Panc1 (cell line): ENCODE measurements at regions not wholly inside any gene's neighbourhood (a gene's known extent, or its start where the extent isn't known, plus 50 kb on each side); places are given as distances from the start of the nearest gene placed in this dataset.

Source experiments
- ATAC-seq: fragments of 200-7000 bp; cut with Tn5 transposase; 2 replicates; pipeline ENCODE4 v1.9.1; 2020; ENCODE audit warnings: mild to moderate bottlenecking, moderate library complexity
- BruUV-seq: library from RNA; stranded (reverse); fragments of 400-500 nt; replicated peaks from 2 replicates; lab custom pipeline; 2021; lab: Mats Ljungman, UMichigan
- CTCF ChIA-PET: fragments of 300-600 bp; sonication (Branson Sonifier 250); formaldehyde crosslinking; loops from one replicate; lab custom pipeline; 2022; ENCODE audit warnings: antibody characterized with exemption; lab: Charles Lee
- POLR2A ChIA-PET: fragments of 300-600 bp; sonication (Branson Sonifier 250); formaldehyde crosslinking; loops from one replicate; lab custom pipeline; 2022; ENCODE audit warnings: antibody characterized with exemption; lab: Charles Lee
- DNase-seq: peaks from one replicate; pipeline ENCODE4 v3.0.0-alpha.2; 2010; ENCODE audit warnings: low read depth, low spot score
- H3K27ac ChIP-seq: 2 replicates; pipeline ENCODE4 v1.5.1; 2011; ENCODE audit warnings: mild to moderate bottlenecking, low read length, inconsistent platforms
- H3K27me3 ChIP-seq: fragments of 200-500 bp; sonication (Bioruptor generic); 2 replicates; pipeline ENCODE4 v1.6.0; 2014; ENCODE audit warnings: low read length, inconsistent platforms; ENCODE audit not compliant: control insufficient read depth, insufficient read depth
- H3K36me3 ChIP-seq: fragments of 200-500 bp; sonication (Bioruptor generic); 2 replicates; pipeline ENCODE4 v1.5.1; 2014; ENCODE audit warnings: inconsistent platforms, mild to moderate bottlenecking, low read length, moderate library complexity; ENCODE audit not compliant: control insufficient read depth, insufficient read depth
- H3K4me1 ChIP-seq: 2 replicates; pipeline ENCODE4 v1.5.1; 2011; ENCODE audit warnings: inconsistent platforms, mild to moderate bottlenecking, low read length, moderate library complexity; ENCODE audit not compliant: control insufficient read depth, insufficient read depth
- H3K4me3 ChIP-seq, 2 experiments: 2 replicates each; pipeline ENCODE4 v1.5.1; 2011 to 2012; ENCODE audit warnings: low read depth in 2 of 2, low read length in 2 of 2, mild to moderate bottlenecking in 2 of 2, inconsistent platforms in 1 of 2, moderate library complexity in 1 of 2
- H3K9me3 ChIP-seq: fragments of 200-500 bp; sonication (Bioruptor generic); 2 replicates; pipeline ENCODE4 v1.5.1; 2014; ENCODE audit warnings: low read depth, mild to moderate bottlenecking, inconsistent platforms, low read length, moderate library complexity; ENCODE audit not compliant: control insufficient read depth, insufficient read depth
- POLR2AphosphoS5 ChIP-seq: IDR thresholded peaks from 2 replicates; pipeline ENCODE4 v1.6.1; 2012; ENCODE audit warnings: mild to moderate bottlenecking, low read depth, low read length, moderate library complexity
- SIN3A ChIP-seq: IDR thresholded peaks from 2 replicates; pipeline ENCODE4 v1.6.1; 2012; ENCODE audit warnings: low read depth, mild to moderate bottlenecking, low read length, moderate library complexity, borderline replicate concordance; ENCODE audit not compliant: insufficient read depth
- TCF7L2 ChIP-seq: IDR thresholded peaks from 2 replicates; pipeline ENCODE4 v1.6.1; 2011; ENCODE audit warnings: mild to moderate bottlenecking, low read depth, low read length, inconsistent platforms
- in situ Hi-C: cut with HindIII; loops from 2 replicates; pipeline ENCODE4 v1.10.0; 2016; ENCODE audit warnings: low sequenced_read_pairs, low pct_unique_long_range_greater_than_20kb
- intact Hi-C: fragments of 100-400 bp; cut with micrococcal nuclease; formaldehyde crosslinking; loops from one replicate; pipeline ENCODE4 v1.10.0; 2022; ENCODE audit not compliant: unreplicated experiment
- TF ChIP-seq, protein P1 (sequence below), 2 experiments: IDR thresholded peaks; 2 replicates each; pipeline ENCODE4 v1.6.1; 2011 to 2012; ENCODE audit warnings: low read depth in 2 of 2, control low read depth in 1 of 2, low read length in 1 of 2, mild to moderate bottlenecking in 1 of 2, moderate library complexity in 1 of 2; ENCODE audit not compliant: insufficient read depth in 1 of 2
- TF ChIP-seq, protein P2 (sequence below): fragments of 450-650 bp; IDR thresholded peaks from 2 replicates; pipeline ENCODE4 v1.5.1; 2017; ENCODE audit warnings: mild to moderate bottlenecking

GRCh38 chr9:89945133-89945532 lies 340.3 kb downstream of the GADD45G start:
- H3K27ac ChIP-seq: no peak overlapping the region
- intact Hi-C loops: no loop called here
- DNase-seq: no peak
- in situ Hi-C loops: no loop called here
- TF ChIP-seq, protein P1, sequence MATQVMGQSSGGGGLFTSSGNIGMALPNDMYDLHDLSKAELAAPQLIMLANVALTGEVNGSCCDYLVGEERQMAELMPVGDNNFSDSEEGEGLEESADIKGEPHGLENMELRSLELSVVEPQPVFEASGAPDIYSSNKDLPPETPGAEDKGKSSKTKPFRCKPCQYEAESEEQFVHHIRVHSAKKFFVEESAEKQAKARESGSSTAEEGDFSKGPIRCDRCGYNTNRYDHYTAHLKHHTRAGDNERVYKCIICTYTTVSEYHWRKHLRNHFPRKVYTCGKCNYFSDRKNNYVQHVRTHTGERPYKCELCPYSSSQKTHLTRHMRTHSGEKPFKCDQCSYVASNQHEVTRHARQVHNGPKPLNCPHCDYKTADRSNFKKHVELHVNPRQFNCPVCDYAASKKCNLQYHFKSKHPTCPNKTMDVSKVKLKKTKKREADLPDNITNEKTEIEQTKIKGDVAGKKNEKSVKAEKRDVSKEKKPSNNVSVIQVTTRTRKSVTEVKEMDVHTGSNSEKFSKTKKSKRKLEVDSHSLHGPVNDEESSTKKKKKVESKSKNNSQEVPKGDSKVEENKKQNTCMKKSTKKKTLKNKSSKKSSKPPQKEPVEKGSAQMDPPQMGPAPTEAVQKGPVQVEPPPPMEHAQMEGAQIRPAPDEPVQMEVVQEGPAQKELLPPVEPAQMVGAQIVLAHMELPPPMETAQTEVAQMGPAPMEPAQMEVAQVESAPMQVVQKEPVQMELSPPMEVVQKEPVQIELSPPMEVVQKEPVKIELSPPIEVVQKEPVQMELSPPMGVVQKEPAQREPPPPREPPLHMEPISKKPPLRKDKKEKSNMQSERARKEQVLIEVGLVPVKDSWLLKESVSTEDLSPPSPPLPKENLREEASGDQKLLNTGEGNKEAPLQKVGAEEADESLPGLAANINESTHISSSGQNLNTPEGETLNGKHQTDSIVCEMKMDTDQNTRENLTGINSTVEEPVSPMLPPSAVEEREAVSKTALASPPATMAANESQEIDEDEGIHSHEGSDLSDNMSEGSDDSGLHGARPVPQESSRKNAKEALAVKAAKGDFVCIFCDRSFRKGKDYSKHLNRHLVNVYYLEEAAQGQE (IDR thresholded peaks at IDR 0.05; ENCODE audit: insufficient read depth in 1 of 2, low read depth in 2 of 2, low read length in 1 of 2): no peak
- TF ChIP-seq, protein P2, sequence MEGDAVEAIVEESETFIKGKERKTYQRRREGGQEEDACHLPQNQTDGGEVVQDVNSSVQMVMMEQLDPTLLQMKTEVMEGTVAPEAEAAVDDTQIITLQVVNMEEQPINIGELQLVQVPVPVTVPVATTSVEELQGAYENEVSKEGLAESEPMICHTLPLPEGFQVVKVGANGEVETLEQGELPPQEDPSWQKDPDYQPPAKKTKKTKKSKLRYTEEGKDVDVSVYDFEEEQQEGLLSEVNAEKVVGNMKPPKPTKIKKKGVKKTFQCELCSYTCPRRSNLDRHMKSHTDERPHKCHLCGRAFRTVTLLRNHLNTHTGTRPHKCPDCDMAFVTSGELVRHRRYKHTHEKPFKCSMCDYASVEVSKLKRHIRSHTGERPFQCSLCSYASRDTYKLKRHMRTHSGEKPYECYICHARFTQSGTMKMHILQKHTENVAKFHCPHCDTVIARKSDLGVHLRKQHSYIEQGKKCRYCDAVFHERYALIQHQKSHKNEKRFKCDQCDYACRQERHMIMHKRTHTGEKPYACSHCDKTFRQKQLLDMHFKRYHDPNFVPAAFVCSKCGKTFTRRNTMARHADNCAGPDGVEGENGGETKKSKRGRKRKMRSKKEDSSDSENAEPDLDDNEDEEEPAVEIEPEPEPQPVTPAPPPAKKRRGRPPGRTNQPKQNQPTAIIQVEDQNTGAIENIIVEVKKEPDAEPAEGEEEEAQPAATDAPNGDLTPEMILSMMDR: no peak; the same call in 1 of the 2 replicates
- TF ChIP-seq POLR2AphosphoS5 (no peak), TCF7L2 (no peak), SIN3A (no peak)
- BruUV-seq: no TSS peak
- H3K27me3 ChIP-seq: no peaks in the 10 kb centered on the region
- no peaks in the 10 kb centered on the region for H3K36me3 ChIP-seq
- no peak overlapping the region for H3K4me3 ChIP-seq
- no peak for ATAC-seq
- CTCF ChIA-PET: no interaction called here
- POLR2A ChIA-PET: no interaction called here
- no peaks in the 10 kb centered on the region for H3K4me1 ChIP-seq
- H3K9me3 ChIP-seq: no peaks in the 10 kb centered on the region

DNA sequence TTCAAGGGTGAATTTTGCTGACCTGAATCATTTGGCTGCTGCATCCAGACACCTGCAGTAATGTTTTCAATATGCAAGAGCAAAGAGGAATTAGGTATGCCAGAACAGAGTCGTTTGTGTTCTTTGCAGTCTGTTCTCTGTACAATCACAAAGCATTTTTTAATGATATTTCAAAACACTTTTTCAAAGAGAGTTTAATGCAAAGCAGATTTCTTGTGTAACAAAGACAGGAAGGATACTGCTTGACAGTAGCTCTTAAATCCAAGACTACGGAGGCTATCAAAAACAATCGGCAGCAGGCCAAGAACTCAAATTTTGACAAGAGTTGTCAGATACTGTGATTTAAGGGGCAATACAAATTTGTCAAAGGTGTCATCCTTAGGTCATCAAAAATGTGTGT lies 341.9 kb downstream of the GADD45G start:
- CTCF ChIA-PET: no interaction called here
- no peak for ATAC-seq
- in situ Hi-C loops: no loop called here

More for the DNA sequence above, 341.9 kb downstream of the GADD45G start:
- Histone ChIP-seq H3K27ac (no peak overlapping the region), H3K27me3 (no peaks in the 10 kb centered on the region), H3K4me1 (no peaks in the 10 kb centered on the region), H3K4me3 (no peak overlapping the region), H3K36me3 (no peaks in the 10 kb centered on the region), H3K9me3 (no peaks in the 10 kb centered on the region)
- no peak for DNase-seq
- TF ChIP-seq, protein P1 (IDR thresholded peaks at IDR 0.05; ENCODE audit: insufficient read depth in 1 of 2, low read depth in 2 of 2, low read length in 1 of 2): no peak
- TF ChIP-seq POLR2AphosphoS5 (no peak), SIN3A (no peak), TCF7L2 (no peak)
- TF ChIP-seq, protein P2: no peak
- intact Hi-C loops: no loop called here
- BruUV-seq: no TSS peak
- POLR2A ChIA-PET: interaction anchor here (0.6 kb wide), 1 partner anchor 197 kb away, joined by 5 read pairs; no protein-coding TSS in a partner anchor
